ENCODE measurements at regions not wholly inside any gene's neighbourhood (a gene's known extent, or its start where the extent isn't known, plus 50 kb on each side); places are given as distances from the start of the nearest gene placed in this dataset.
"Not testable (repeated sequence)": the region's sequence is repeated elsewhere in the genome, so short reads cannot be mapped to it uniquely, and the experiment has no call there.

DNA sequence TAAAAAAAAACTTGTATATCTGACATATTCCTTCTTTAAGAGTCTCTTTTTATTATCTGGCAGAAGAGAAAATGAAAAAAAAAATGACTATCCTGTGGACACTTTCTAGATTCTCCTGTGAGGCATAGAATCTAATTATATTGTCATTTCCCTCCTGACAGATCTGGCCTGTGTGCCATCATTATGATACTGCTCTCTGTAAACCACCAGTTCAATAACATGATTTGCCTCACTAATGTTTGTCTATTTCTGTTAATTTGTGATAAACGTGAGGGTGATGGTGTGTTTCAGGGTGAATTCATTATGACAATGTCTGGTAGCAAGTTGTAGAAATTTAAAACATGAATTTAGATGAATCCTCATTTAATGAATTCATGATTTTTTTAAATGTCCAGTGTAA lies 844.5 kb upstream of the ADGRB3 start:
- H3K27me3 ChIP-seq (ENCODE audit: low read depth), result no peaks in the 10 kb centered on the region
- intact Hi-C loops (cut with micrococcal nuclease), result no loop called here
- no peak for TF ChIP-seq CTCF (IDR thresholded peaks at IDR 0.05; ENCODE audit: borderline replicate concordance)
- DNase-seq, result no peak
- no peak overlapping the region for H3K27ac ChIP-seq (replicated peaks)
- H3K4me1 ChIP-seq, result no peaks in the 10 kb centered on the region
- no peaks in the 10 kb centered on the region for H3K36me3 ChIP-seq
- H3K4me3 ChIP-seq, result no peak overlapping the region
- H3K9me3 ChIP-seq (replicated peaks), result peaks cover 3% of the 10 kb centered on the region

DNA sequence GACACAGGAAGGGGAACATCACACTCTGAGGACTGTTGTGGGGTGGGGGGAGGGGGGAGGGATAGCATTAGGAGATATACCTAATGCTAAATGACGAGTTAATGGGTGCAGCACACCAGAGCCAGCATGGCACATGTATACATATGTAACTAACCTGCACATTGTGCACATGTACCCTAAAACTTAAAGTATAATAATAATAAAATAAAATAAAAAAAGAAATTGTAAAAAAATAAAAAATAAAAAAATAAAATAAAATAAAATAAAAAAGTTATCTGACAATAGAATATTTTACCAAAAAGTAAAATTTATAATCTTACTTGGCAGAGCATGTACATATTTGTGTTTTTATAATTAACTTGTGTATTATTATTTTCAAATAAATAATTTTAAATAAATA lies 848.0 kb upstream of the ADGRB3 start:
- H3K9me3 ChIP-seq (replicated peaks); H3K36me3 ChIP-seq; H3K27me3 ChIP-seq (ENCODE audit: low read depth); H3K4me3 ChIP-seq; DNase-seq; intact Hi-C loops (cut with micrococcal nuclease); H3K27ac ChIP-seq (replicated peaks); H3K4me1 ChIP-seq: not testable (repeated sequence)

DNA sequence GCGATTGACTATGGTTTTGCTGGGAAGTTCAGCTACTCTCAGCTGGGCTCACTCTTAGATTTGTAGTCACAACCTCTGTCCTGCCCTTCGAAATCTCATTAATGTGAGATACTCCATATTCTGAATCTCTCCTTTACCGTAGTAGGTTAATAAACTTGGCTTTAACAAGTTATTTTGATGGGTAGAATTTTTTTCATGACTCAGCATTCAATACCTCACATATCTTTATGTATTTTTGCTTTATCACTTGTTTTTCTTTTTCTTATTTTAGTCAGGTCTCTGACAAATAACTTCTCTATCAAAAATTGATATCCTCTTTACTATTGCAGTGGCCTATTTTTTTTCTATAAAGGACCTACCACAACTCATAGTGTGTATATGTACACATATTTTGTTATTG lies 855.2 kb upstream of the ADGRB3 start:
- Histone ChIP-seq H3K4me3 (no peak overlapping the region), H3K27me3 (ENCODE audit: low read depth) (no peaks in the 10 kb centered on the region), H3K9me3 (replicated peaks) (no peaks in the 10 kb centered on the region), H3K36me3 (no peaks in the 10 kb centered on the region), H3K27ac (replicated peaks) (no peak overlapping the region), H3K4me1 (no peaks in the 10 kb centered on the region)
- DNase-seq, result no peak
- intact Hi-C loops (cut with micrococcal nuclease), result no loop called here
- TF ChIP-seq CTCF (IDR thresholded peaks at IDR 0.05; ENCODE audit: borderline replicate concordance), result no peak

DNA sequence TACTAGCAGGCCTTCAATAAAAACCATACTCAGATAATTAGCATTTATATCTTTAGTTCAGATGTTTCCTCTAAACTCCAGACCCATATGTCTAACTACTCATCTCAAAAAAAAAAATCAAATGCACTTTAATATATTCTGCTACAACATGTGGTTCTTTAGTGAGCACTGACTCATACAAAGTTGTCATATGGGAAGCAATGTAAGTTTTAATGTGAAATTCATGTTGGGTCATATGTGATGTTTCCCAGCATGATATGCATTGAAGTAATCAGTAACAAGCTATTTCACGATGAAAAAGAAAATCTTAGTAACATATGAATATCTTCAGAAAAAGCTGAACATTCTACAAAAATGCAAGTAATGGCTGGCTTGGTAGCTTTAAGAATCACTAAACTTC lies 859.7 kb upstream of the ADGRB3 start:
- no peaks in the 10 kb centered on the region for H3K9me3 ChIP-seq (replicated peaks)
- H3K4me1 ChIP-seq, result no peaks in the 10 kb centered on the region
- TF ChIP-seq CTCF (IDR thresholded peaks at IDR 0.05; ENCODE audit: borderline replicate concordance), result no peak
- no peaks in the 10 kb centered on the region for H3K36me3 ChIP-seq
- H3K27ac ChIP-seq (replicated peaks), result no peak overlapping the region
- intact Hi-C loops (cut with micrococcal nuclease), result no loop called here
- no peak for DNase-seq
- no peak overlapping the region for H3K4me3 ChIP-seq
- H3K27me3 ChIP-seq (ENCODE audit: low read depth), result no peaks in the 10 kb centered on the region

- H3K9me3 ChIP-seq (replicated peaks), result peaks cover 4% of the 10 kb centered on the region
These were observed 866.1 kb upstream of the ADGRB3 start for GRCh38 chr6:67768972-67769371.

GRCh38 chr6:67767046-67767822 lies 867.8 kb upstream of the ADGRB3 start:
- H3K36me3 ChIP-seq; H3K9me3 ChIP-seq (replicated peaks); H3K27ac ChIP-seq (replicated peaks); DNase-seq; H3K27me3 ChIP-seq (ENCODE audit: low read depth); intact Hi-C loops (cut with micrococcal nuclease); H3K4me1 ChIP-seq; H3K4me3 ChIP-seq: not testable (repeated sequence)

More at GRCh38 chr6:67768972-67769371, 866.1 kb upstream of the ADGRB3 start:
- H3K4me1 ChIP-seq, result no peaks in the 10 kb centered on the region
- no peaks in the 10 kb centered on the region for H3K36me3 ChIP-seq
- no peak overlapping the region for H3K27ac ChIP-seq (replicated peaks)
- no peak for TF ChIP-seq CTCF (IDR thresholded peaks at IDR 0.05; ENCODE audit: borderline replicate concordance)
- intact Hi-C loops (cut with micrococcal nuclease), result no loop called here
- H3K27me3 ChIP-seq (ENCODE audit: low read depth), result no peaks in the 10 kb centered on the region
- DNase-seq, result no peak
- H3K4me3 ChIP-seq, result no peak overlapping the region

Measured in left ventricle myocardium inferior (tissue), 1 donor.